ENCODE measurements at regions not wholly inside any gene's neighbourhood (a gene's known extent, or its start where the extent isn't known, plus 50 kb on each side); places are given as distances from the start of the nearest gene placed in this dataset.

GRCh38 chr13:23488442-23488841 is 54.9 kb upstream of the SACS start:
- DNase-seq (ENCODE audit: low spot score), result no peak
- TF ChIP-seq CTCF (IDR thresholded peaks at IDR 0.05; ENCODE audit: extremely low read depth, missing control alignments), result no peak

GRCh38 chr13:23496255-23496654 is 62.8 kb upstream of the SACS start:
- TF ChIP-seq CTCF (IDR thresholded peaks at IDR 0.05; ENCODE audit: extremely low read depth, missing control alignments), result no peak
- no peak for DNase-seq (ENCODE audit: low spot score)

GRCh38 chr13:23497191-23497590 is 63.7 kb upstream of the SACS start:
- DNase-seq (ENCODE audit: low spot score), result no peak
- TF ChIP-seq CTCF (IDR thresholded peaks at IDR 0.05; ENCODE audit: extremely low read depth, missing control alignments), result no peak

GRCh38 chr13:23500849-23501248 is 67.3 kb upstream of the SACS start:
- no peak for DNase-seq (ENCODE audit: low spot score)
- no peak for TF ChIP-seq CTCF (IDR thresholded peaks at IDR 0.05; ENCODE audit: extremely low read depth, missing control alignments)

- TF ChIP-seq CTCF (IDR thresholded peaks at IDR 0.05; ENCODE audit: extremely low read depth, missing control alignments), result no peak
- DNase-seq (ENCODE audit: low spot score), result no peak
Observed at GRCh38 chr13:23504180-23504579, 66.0 kb upstream of the TNFRSF19 start.

- TF ChIP-seq CTCF (IDR thresholded peaks at IDR 0.05; ENCODE audit: extremely low read depth, missing control alignments), result no peak
- DNase-seq (ENCODE audit: low spot score), result no peak
Observed at GRCh38 chr13:23505007-23505406, 65.2 kb upstream of the TNFRSF19 start.

- no peak for TF ChIP-seq CTCF (IDR thresholded peaks at IDR 0.05; ENCODE audit: extremely low read depth, missing control alignments)
- no peak for DNase-seq (ENCODE audit: low spot score)
Observed at GRCh38 chr13:23506071-23506806, 64.0 kb upstream of the TNFRSF19 start.

Measured in GM20000 (cell line).